ENCODE measurements at regions not wholly inside any gene's neighbourhood (a gene's known extent, or its start where the extent isn't known, plus 50 kb on each side); places are given as distances from the start of the nearest gene placed in this dataset.
"Not testable (repeated sequence)": the region's sequence is repeated elsewhere in the genome, so short reads cannot be mapped to it uniquely, and the experiment has no call there.

DNA sequence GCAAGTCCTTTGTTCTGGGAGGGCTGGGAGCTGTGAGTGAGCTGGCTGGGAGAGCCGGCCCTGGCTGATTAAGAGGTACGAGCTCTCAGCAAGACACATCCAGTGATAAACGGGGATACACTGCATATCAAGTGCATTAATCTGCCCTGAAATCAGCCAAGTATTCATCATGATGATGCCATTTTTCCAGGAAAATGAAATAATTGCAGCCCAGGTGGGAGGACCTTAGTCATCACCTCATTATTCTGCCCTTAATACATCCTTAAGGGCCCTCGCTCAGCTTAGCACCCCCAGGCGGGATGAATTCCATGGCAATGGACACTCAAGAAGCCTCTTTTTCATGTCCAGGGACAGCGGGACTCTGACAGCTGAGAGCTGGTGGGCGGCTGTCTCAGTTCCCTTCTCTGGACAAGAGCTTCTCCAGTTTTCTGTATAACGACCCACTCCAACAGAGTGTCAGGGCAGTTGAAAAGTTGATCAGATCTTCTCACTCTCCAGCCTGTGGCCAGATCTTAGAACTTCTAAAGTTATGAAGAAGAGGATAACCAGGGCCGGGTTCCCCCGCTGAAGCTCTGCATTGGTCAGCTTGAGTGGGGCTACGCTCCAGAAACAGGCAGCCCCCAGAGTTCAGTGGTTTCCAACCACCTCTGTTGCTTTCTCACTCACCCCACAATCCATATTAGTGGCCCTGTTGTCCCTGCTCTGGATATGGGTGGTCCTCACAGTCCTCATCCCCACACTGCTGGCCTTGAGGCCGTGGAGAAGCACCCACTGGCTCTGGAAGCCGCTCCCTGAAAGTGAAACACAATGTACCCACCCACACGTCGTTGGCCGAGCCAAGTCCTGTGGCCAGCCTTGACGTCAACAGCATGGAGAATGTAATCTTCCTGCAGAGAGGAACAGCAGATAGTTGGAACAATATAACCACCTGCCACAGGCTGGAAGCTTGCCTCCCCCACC is 306.2 kb upstream of the DIO3 start:
- peak; percentile 88 for DNase-seq (ENCODE audit: low spot score)

GRCh38 chr14:101255765-101256125 is 305.6 kb upstream of the DIO3 start:
- DNase-seq (ENCODE audit: low spot score), result no peak

DNA sequence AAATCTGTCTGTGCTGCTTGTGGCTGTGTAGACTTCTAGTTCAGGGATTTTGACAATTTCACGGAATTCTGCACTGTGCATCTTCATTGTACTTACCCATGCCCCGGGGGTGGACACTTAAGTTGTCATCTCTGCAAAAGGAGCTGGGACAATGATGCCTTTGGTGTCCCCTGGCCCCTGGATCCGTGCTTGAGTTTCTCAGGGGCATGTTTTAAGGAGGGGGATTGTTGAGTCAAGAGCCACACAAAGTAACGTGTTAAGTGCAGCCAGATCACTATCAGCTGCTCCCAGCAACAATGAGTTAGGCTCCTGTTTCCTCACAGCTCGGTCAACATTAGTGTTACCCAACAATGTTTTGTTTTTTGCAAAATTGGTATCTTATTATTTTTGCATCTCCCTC is 305.0 kb upstream of the DIO3 start:
- DNase-seq (ENCODE audit: low spot score), result no peak

GRCh38 chr14:101257551-101257950 is 303.7 kb upstream of the DIO3 start:
- no peak for DNase-seq (ENCODE audit: low spot score)

DNA sequence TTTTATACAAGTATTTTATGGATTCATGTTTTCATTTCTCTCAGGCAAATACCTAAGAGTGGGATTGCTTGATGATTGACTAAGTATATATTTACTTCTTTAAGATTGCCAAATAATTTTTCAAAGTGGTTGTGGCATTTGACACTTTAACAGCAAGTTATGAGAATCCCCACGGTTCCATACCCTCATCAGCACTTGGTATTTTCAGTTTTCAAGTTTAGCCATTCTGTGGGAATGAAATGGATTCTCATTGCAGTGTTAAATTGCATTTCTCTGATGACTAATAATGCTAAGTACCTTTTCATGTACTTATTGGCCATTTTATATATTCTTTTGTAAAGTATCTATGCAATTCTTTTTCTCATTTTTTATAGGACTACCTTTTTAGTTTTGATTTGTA is 301.5 kb upstream of the DIO3 start:
- no peak for DNase-seq (ENCODE audit: low spot score)

- not testable (repeated sequence) for DNase-seq (ENCODE audit: low spot score)
These were observed 294.9 kb upstream of the DIO3 start for GRCh38 chr14:101266441-101266840.

- no peak for DNase-seq (ENCODE audit: low spot score)
These were observed 288.2 kb upstream of the DIO3 start for GRCh38 chr14:101273091-101273490.

DNA sequence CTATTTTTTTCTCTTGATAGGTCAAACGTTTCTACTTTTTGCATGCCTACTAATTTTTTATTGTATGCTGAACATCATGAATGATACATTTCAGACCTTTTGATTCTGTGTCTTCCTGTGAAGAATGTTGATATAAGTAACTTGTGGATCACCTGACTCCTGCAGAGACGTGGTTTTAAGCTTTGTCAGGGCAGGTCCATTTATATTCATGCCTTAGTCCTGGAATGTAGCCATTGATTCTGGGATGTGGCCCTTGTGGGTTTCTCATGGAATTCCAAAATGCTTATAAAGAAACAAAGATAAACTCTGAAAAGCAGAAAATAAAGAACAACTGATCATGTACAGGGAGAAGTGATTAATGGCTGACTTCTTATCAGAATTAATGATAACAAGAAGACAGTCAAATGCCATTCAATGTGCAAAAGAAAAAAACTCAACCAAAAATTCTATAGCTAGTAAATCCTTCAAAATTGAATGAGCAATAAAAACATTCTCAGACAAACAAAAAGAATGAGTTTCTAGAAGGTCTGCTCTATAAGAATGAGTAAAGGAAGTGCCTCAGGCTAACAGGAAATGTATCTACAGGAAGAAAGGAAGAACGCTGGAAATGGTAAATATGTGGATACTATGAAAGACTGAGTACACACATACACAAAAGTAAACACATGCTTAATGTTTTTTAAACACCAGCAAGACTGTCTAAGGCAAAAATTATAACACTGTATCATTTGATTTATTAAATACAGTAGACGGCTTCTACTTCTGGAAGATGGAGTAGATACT is 284.8 kb upstream of the DIO3 start:
- no peak for DNase-seq (ENCODE audit: low spot score)

DNA sequence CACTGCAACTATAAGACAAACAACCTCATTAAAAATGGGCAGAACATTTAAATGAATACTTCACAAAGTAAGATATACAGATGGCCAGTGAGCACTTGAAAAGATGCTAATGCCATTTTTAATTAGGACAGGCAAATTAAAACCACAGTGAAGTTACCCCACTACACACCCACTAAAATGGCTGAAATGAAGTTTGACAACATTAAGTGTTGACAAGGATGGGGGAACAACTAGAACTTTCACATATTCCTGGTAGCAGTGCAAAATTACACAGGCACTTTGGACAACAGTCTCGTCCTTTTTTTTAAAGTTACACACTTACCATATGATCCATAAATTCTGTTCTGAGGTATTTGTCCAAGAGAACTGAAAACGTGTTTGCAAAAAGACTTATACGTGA is 278.9 kb upstream of the DIO3 start:
- DNase-seq (ENCODE audit: low spot score), result no peak

DNA sequence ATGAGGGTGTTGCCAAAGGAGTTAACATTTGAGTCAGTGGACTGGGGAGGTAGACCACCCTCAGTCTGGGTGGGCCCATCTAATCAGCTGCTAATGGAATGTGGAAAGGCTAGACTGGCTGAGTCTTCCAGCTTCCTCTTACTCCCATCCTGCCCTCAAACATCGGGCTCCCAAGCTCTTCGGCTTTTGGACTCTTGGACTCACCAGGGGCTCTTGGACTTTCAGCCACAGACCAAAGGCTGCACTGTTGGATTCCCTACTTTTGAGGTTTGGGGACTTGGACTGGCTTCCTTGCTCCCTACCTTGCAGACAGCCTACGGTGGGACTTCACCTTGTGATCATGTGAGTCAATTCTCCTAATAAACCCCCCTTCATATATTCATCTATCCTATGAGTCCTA is 276.6 kb upstream of the DIO3 start:
- no peak for DNase-seq (ENCODE audit: low spot score)

- no peak for DNase-seq (ENCODE audit: low spot score)
These were observed 274.9 kb upstream of the DIO3 start for GRCh38 chr14:101286271-101287018.

- DNase-seq (ENCODE audit: low spot score), result no peak
These were observed 272.7 kb upstream of the DIO3 start for GRCh38 chr14:101288436-101289229.

DNA sequence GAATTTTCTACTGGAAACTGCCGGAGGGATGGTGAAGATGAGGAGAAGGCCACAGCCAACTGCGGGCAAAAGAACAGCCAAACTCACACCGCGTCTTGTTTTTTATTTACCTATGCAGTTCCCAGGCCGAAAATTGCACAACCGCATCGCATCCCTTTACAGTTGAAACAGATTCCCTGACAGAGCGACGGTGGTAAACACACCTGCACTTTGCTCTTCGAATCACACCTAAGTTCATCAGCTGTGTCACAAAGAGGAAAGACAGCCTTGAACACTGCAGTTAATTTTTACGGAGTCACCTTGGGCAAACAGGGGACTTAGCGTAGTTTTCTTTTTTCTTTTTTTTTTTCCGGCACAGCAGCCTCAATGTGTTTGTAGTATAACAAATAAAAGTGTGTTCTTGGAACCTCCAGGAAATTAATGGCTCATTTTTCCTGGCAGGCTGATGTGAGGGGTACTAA is 272.0 kb upstream of the DIO3 start:
- no peak for DNase-seq (ENCODE audit: low spot score)

DNA sequence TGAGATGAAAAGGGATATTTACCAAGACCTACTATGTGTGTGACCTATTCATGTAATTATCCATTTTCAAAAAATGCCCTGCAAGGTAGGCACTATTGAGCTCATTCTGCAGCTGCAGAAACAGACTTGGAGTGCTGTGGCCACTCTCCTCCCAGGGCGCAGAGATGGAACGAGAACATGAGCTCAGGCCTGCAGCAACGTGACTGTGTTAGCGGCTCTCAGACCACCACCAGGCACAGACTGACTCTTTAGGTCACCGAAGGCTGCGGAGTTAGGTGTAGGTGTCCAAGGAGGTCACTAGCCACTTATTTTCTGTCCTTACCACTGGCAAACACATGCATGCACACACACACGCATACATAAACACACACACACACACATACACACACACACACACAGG is 271.4 kb upstream of the DIO3 start:
- no peak for DNase-seq (ENCODE audit: low spot score)

- no peak for DNase-seq (ENCODE audit: low spot score)
These were observed 270.7 kb upstream of the DIO3 start for GRCh38 chr14:101290611-101291010.

DNA sequence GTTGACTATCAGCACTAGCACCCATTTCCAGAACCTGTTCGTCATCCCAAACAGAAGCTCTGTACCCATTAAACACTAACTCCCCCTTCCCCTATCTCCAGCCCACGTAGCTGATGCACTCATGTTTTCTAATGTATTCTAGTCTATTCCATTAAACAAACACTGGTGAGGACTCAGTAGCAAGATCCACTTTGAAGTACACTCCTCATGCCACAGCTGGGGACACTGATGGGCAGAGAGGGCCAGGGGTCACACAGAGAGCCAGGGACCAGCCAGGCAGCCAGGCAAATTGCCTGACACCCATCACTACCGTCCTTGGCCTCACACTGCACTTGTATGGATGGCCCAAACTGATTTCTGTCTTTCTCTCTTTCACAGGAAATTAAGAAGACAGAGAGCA is 269.9 kb upstream of the DIO3 start:
- no peak for DNase-seq (ENCODE audit: low spot score)

DNA sequence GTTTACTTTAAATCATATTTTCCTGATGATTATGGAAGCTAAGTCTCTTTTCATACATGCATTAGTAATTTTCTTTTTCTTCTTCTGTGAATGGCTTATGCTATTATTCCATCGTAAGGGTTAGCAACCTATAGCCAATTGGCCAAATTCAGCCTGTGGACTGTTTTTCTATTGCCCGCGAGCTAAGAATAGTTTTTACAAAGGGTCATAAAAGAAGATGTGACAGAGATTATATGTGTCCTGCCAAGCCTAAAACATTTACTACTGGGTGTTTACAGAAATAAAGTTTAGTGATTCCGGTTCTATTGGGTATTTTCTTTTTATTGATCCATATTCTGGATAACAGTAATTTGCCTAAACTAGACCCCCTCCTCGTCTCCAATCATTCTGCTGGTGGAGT is 268.8 kb upstream of the DIO3 start:
- DNase-seq (ENCODE audit: low spot score), result no peak

- DNase-seq (ENCODE audit: low spot score), result no peak
These were observed 267.7 kb upstream of the DIO3 start for GRCh38 chr14:101293605-101294004.

GRCh38 chr14:101294136-101294535 is 267.2 kb upstream of the DIO3 start:
- DNase-seq (ENCODE audit: low spot score), result no peak

DNA sequence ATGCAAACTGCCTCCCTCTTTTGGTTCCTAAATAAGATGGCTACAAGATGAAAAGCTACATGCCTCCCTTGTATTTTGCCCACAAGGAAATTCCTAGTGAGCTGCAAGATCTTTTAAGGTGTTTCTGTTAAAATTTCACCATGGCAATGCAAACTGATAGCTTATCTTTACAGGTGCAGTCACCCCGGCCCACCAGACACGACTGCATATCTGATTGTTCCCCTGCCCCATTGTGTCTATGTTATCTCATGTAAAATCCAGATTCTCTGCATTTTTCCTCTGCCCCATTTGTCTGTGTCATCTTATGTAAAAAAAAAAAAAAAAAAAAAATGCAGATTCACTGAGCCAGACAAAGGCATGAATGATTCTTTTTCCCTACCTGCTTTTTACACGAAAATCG is 261.5 kb upstream of the DIO3 start:
- DNase-seq (ENCODE audit: low spot score), result not testable (repeated sequence)

- no peak for DNase-seq (ENCODE audit: low spot score)
These were observed 260.3 kb upstream of the DIO3 start for GRCh38 chr14:101301011-101301410.
